ENCODE measurements at regions not wholly inside any gene's neighbourhood (a gene's known extent, or its start where the extent isn't known, plus 50 kb on each side); places are given as distances from the start of the nearest gene placed in this dataset.

- DNase-seq: no peak
Measured at GRCh38 chr4:30879855-30880598, 159.9 kb downstream of the PCDH7 start.

DNA sequence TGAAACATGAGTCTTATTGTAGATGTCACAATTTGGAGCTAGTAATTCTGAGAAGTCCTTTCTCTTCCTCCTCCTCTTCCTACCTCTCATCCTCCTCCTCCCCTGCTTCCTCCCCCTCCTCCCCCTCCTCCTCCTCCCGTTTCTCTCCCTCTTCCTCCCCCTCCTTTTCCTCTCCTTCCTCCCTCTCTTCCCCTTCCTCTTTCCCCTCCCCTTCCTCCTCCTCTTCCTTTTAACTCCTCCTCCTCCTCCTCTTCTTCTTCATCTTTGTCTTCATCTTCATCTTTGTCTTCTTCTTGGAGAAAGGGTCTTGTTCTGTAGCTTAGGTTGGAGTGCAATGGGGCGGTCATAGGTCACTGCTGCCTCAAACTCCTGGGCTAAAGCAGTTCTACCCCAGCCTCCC, 161.8 kb downstream of the PCDH7 start:
- no peak for DNase-seq

- DNase-seq: no peak
Measured at GRCh38 chr4:30882443-30882842, 162.3 kb downstream of the PCDH7 start.

- no peak for DNase-seq
Measured at GRCh38 chr4:30882995-30883675, 163.0 kb downstream of the PCDH7 start.

DNA sequence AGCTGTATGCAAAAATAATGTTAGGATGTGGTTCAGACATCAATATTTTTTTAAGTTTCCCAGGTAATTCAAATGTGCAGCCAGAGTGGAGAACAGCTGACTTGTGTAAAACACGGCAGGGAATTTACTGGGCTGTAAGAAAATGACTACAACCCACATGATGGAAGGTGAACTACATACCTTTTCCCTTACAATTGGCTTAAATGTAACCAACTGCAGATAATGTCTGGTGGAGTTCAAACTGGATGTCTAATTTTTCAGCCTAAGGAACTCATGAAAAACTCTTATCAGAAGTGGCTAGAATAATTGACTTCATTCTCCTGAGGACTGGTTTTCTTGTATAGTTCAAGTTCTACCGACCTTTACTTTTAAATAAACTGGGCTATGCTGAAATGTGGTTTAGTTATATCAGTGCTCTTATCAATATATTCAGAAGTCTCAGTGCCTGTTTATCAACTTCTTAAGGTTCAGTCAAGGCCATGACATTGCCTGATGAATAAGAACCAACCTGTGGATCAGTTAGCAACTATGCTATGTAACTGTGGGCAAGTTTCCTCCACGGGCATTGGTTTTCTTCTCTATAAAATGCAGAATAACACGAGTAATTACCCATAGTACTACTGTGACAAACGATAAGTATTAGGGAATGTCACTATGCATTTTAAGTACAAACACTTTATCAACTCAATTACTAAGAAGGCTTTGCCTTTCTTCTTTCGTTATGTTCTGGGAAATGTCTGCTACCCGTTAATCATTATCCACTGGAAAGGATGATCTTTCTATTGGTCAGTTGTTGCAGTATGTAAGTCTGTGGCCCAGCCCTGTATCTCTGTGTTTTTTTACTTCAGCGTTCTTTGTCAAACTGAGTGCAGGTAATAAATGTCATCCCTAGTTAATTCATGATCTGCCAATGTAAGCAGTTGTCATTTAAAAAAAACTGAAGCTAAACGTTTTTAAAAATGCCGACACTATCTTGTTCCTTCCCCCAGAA, 181.6 kb downstream of the PCDH7 start:
- no peak for DNase-seq

GRCh38 chr4:30903502-30904214, 183.5 kb downstream of the PCDH7 start:
- no peak for DNase-seq

- DNase-seq: no peak
Measured at GRCh38 chr4:30904215-30904555, 184.0 kb downstream of the PCDH7 start.

- DNase-seq: no peak
Measured at GRCh38 chr4:30904588-30904987, 184.4 kb downstream of the PCDH7 start.

DNA sequence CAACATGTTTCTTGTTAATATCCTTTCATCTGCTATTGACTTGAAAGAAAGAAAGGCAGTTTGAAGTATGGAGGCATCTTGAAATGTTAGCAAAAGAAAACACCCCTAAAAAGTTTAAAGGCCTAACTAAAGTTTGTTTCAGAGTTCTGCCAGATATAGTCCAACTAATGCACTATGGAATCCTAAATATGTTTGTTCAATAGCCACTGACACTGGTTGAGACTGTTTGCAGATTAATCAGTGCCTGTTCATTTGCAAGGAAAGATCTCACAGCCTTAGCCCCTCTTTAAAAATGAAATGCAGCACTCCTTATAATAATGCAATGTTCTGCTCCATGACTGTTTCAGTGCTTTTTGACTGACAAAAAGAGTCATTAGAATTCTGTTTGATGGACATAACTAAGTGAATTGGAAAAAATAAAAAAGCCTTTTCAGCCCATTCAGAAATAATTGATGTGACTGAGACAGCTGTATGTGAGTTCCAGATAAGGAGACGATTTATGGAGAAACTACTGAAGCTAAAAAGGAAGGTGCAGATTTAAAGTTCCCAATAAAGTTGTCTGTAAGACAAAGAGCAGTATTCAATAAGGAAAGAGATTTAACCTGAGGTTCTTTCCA, 192.0 kb downstream of the PCDH7 start:
- DNase-seq: no peak

- DNase-seq: no peak
Measured at GRCh38 chr4:30916337-30917274, 196.4 kb downstream of the PCDH7 start.

- no peak for DNase-seq
Measured at GRCh38 chr4:30917946-30918345, 197.8 kb downstream of the PCDH7 start.

DNA sequence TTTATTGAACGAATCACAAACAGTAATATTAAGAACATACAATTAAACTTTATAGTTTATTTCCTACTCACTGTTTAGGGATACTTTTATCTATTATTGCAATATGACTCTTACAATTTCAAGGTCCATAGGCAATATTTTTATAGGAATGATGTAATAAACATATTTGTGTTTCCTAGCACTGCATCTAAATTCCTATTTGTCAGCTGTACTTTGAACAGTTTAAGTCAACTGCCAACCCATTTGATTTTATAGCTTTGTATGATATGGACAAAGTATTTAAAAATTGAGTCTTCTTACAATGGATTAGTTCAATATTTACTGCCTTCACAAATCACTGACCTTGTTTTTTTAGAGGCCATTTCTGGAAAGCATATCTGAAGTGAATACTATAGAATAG, 199.3 kb downstream of the PCDH7 start:
- no peak for DNase-seq

DNA sequence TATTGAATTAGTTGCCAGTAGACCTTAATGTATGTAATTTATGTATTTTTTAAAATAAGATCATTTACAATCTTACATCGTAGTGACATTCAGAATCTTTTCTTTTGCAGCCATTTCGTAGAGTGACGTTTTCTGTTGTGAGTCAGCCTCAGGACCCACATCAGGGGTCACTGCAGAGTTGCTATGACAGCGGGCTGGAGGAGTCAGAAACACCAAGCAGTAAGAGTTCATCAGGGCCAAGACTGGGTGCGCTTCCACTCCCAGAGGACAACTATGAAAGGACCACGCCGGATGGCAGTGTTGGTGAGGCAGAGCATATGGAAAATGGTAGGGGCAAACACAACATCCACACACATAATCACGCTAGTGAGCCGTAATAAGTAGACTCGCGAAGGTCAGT, 199.9 kb downstream of the PCDH7 start:
- no peak for DNase-seq

DNA sequence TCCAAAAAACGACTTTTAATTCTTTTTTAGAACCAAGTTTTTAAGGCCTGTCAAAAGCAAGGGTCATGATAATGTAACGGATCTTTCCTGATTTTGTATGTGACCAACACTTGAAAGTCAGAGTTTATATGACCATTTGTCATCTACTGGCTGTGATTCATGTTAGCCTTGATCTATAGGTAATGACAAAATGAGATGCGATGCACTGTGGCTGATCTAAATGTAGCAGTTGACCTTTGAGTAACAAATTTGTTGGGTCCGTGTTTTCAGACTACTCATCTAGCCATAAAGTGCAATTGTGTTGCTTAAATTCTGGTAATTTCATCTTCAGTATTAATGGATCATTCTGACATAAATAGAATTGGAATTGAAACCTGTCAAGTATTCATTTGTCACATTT, 202.5 kb downstream of the PCDH7 start:
- no peak for DNase-seq

GRCh38 chr4:30924495-30924894, 204.3 kb downstream of the PCDH7 start:
- no peak for DNase-seq

- DNase-seq: no peak
Measured at GRCh38 chr4:30929649-30930048, 209.5 kb downstream of the PCDH7 start.

- no peak for DNase-seq
Measured at GRCh38 chr4:30930276-30930675, 210.1 kb downstream of the PCDH7 start.

DNA sequence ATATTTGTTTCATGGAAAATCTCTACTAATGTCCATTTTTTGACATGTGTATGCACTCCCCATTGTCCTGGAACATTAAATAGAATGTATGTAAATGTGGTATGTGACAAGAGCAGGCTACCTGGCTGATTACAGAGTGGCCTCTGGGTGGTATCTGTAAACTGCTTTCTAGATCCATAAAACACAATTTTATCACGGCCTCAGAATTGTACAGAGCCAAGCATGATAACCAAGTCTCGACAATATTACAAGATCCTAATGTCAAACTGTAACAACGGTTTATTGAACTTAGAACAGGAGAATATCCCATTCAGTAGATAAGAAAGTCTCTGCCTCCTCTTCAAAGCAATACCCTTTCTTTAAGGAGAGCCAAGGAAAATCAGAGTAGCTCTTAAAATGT, 212.4 kb downstream of the PCDH7 start:
- no peak for DNase-seq

- DNase-seq: no peak
Measured at GRCh38 chr4:30939069-30939468, 218.9 kb downstream of the PCDH7 start.

DNA sequence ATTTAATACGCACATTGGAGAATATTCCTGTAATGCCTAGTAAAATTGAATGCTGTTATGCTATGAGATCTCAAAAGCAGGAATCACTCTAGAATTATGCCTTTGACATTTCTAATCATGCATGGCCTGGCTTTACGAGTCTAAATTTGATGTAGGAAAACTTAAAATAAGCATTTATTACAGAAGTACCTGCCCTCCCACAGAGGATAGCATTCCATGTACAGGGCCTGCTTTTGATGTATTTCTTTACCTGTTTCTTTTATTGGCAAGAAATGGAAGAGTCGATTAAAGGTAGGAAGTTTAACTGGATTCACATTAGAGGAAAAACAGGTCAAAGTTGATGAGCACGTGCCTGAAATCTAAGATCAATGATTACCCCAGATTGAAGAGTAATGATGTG, 219.5 kb downstream of the PCDH7 start:
- DNase-seq: no peak

DNA sequence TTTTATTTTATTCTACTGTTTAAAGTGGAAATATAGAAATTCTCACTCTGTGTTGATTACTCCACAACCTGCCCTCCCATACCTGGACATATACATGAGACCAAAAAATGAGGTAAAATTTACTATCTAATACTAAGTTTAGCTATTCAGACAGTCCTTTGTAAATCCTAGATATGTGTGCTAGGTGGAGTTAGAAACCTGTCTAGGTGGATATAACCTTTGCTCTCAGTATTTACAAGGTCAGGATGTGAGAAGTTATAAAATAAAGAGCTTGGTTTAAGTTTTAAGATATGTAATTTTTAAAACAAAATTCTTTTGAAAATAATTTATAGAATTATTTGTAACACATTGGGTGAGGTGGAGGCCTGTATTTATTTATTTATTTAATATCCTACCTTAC, 221.5 kb downstream of the PCDH7 start:
- no peak for DNase-seq

Measured in DMS53 (cell line).